CD4-positive, alpha-beta T cell (primary cell): ENCODE measurements at regions not wholly inside any gene's neighbourhood (a gene's known extent, or its start where the extent isn't known, plus 50 kb on each side); places are given as distances from the start of the nearest gene placed in this dataset.

Experiments
- ATAC-seq: fragments of 200-7000 bp; cut with Tn5 transposase; one replicate; pipeline ENCODE4 v1.10.0; 2022; ENCODE audit warnings: mild to moderate bottlenecking; ENCODE audit not compliant: poor library complexity
- CTCF ChIA-PET: fragments of 350-600 bp; sonication (Branson Sonifier 250); formaldehyde crosslinking; loops from one replicate; lab custom pipeline; 2021; ENCODE audit warnings: antibody characterized with exemption, inconsistent platforms; lab: Charles Lee
- POLR2A ChIA-PET: fragments of 350-600 bp; sonication (Branson Sonifier 250); formaldehyde crosslinking; loops from one replicate; lab custom pipeline; 2021; ENCODE audit warnings: antibody characterized with exemption, inconsistent platforms; lab: Charles Lee
- DNase-seq, 14 experiments: peaks; one replicate each; pipeline ENCODE4 v3.0.0-alpha.2; 2013 to 2020; ENCODE audit warnings: mixed read lengths in 2 of 14
- H3K27ac ChIP-seq, 2 donors: one replicate each; pipeline versions ENCODE4 v1.5.1 to v1.7.0; 2013; ENCODE audit warnings: low read length in 2 of 2, low read depth in 1 of 2, mild to moderate bottlenecking in 1 of 2
- H3K27me3 ChIP-seq, 2 experiments: 1 replicate in 1 of 2; 2 replicates in 1 of 2; pipeline versions ENCODE4 v1.6.1 to v1.7.0; 2013; ENCODE audit warnings: low read length in 2 of 2, control low read depth in 1 of 2, mild to moderate bottlenecking in 1 of 2, moderate library complexity in 1 of 2; ENCODE audit not compliant: insufficient read depth in 2 of 2, control insufficient read depth in 1 of 2
- H3K36me3 ChIP-seq: one replicate; pipeline ENCODE4 v1.6.1; 2013; ENCODE audit warnings: low read length, control low read depth; ENCODE audit not compliant: insufficient read depth
- H3K4me1 ChIP-seq: one replicate; pipeline ENCODE4 v1.6.1; 2013; ENCODE audit warnings: low read length, control low read depth; ENCODE audit not compliant: insufficient read depth
- H3K4me3 ChIP-seq: one replicate; pipeline ENCODE4 v1.5.1; 2013; ENCODE audit warnings: mild to moderate bottlenecking, low read length, moderate library complexity
- H3K9me3 ChIP-seq, 2 experiments: 1 replicate in 1 of 2; 2 replicates in 1 of 2; pipeline versions ENCODE4 v1.6.1 to v1.7.0; 2013; ENCODE audit warnings: low read length in 2 of 2, mild to moderate bottlenecking in 2 of 2, control low read depth in 1 of 2, moderate library complexity in 1 of 2; ENCODE audit not compliant: control insufficient read depth in 1 of 2, insufficient read depth in 1 of 2
- H3K27ac Mint-ChIP-seq: one replicate; pipeline ENCODE4 v1.8.0; 2020; ENCODE audit warnings: mixed read lengths
- H3K27me3 Mint-ChIP-seq: one replicate; pipeline ENCODE4 v1.8.0; 2021; ENCODE audit warnings: mixed read lengths
- H3K36me3 Mint-ChIP-seq: one replicate; pipeline ENCODE4 v1.8.0; 2021; ENCODE audit warnings: low read depth, mixed read lengths
- H3K4me1 Mint-ChIP-seq: one replicate; pipeline ENCODE4 v1.8.0; 2021; ENCODE audit warnings: low read depth, mixed read lengths
- H3K4me3 Mint-ChIP-seq: one replicate; pipeline ENCODE4 v1.8.0; 2020; ENCODE audit warnings: mild to moderate bottlenecking, mixed read lengths
- H3K9me3 Mint-ChIP-seq: one replicate; pipeline ENCODE4 v1.8.0; 2020; ENCODE audit warnings: mixed read lengths
- intact Hi-C, 2 experiments: fragments of 100-400 bp; cut with DNase I in 1 of 2; cut with micrococcal nuclease in 1 of 2; formaldehyde crosslinking; loops; one replicate each; pipeline versions ENCODE4 v1.15.1 to v1.9.0; 2023 to 2025; cut with DNase I, micrococcal nuclease
- TF ChIP-seq, protein P1 (sequence below): fragments of 200-600 bp; IDR thresholded peaks from one replicate; pipeline ENCODE4 v1.8.0; 2022; ENCODE audit warnings: antibody characterized with exemption, mild to moderate bottlenecking

DNA sequence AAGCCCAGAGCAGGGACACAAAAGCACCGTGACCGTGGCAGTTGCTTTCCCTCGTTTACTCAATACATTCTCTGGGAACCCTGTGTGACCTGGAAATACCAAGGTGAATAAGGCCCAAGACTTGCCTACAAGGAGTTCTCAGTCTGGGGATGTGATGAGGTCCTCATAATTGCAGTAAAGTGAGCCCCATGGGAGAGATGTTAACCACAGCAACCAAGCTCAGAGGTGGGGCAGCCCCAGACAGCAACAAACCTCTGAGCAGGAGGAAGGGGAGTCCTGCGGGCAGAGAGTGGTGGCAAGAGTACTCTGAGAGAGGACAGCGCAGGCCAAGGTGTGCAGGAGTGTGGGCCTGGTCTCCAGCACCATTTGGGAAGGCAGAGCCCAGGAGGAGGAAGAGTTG is 91.6 kb downstream of the TTC32 start:
- H3K36me3 Mint-ChIP-seq = no peaks in the 10 kb centered on the region
- no peak overlapping the region for H3K27ac Mint-ChIP-seq
- Histone ChIP-seq H3K9me3 (no peaks in the 10 kb centered on the region), H3K4me3 (no peak overlapping the region), H3K36me3 (no peaks in the 10 kb centered on the region), H3K27ac (no peak overlapping the region), H3K27me3 (no peaks in the 10 kb centered on the region), H3K4me1 (no peaks in the 10 kb centered on the region)
- intact Hi-C loops = no loop called here
- no peaks in the 10 kb centered on the region for H3K9me3 Mint-ChIP-seq
- DNase-seq = no peak
- H3K4me3 Mint-ChIP-seq = no peak overlapping the region
- ChIA-PET POLR2A (no interaction called here), CTCF (no interaction called here)
- TF ChIP-seq, protein P1, sequence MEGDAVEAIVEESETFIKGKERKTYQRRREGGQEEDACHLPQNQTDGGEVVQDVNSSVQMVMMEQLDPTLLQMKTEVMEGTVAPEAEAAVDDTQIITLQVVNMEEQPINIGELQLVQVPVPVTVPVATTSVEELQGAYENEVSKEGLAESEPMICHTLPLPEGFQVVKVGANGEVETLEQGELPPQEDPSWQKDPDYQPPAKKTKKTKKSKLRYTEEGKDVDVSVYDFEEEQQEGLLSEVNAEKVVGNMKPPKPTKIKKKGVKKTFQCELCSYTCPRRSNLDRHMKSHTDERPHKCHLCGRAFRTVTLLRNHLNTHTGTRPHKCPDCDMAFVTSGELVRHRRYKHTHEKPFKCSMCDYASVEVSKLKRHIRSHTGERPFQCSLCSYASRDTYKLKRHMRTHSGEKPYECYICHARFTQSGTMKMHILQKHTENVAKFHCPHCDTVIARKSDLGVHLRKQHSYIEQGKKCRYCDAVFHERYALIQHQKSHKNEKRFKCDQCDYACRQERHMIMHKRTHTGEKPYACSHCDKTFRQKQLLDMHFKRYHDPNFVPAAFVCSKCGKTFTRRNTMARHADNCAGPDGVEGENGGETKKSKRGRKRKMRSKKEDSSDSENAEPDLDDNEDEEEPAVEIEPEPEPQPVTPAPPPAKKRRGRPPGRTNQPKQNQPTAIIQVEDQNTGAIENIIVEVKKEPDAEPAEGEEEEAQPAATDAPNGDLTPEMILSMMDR = no peak
- H3K27me3 Mint-ChIP-seq = no peaks in the 10 kb centered on the region
- no peak for ATAC-seq
- no peaks in the 10 kb centered on the region for H3K4me1 Mint-ChIP-seq

DNA sequence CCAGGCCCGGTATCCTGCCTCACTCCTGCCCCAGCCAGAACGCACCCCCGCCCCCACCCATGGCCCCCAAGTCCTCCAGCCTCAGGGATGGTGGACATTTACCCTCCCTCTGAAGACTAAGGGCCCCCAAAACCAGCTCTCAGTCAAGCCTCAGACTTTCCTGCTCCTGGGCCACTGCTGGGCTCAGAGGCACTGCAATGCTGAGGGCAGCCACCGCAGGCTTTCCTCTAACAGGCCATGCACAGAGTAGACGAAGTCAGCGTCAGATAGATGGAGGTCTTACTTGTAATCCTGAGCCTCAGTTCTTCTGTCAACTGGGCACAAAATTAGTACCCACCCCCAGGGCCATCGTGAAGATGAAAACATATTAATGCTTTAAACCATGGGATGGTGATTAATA is 92.6 kb downstream of the TTC32 start:
- no peak overlapping the region for H3K27ac ChIP-seq
- no peaks in the 10 kb centered on the region for H3K4me1 Mint-ChIP-seq
- H3K4me1 ChIP-seq = no peaks in the 10 kb centered on the region
- H3K36me3 ChIP-seq = no peaks in the 10 kb centered on the region
- H3K4me3 ChIP-seq = no peak overlapping the region
- CTCF ChIA-PET = no interaction called here
- DNase-seq = no peak
- H3K27me3 Mint-ChIP-seq = no peaks in the 10 kb centered on the region
- H3K9me3 Mint-ChIP-seq = no peaks in the 10 kb centered on the region
- TF ChIP-seq, protein P1 = no peak
- no peaks in the 10 kb centered on the region for H3K36me3 Mint-ChIP-seq
- POLR2A ChIA-PET = no interaction called here
- no peak overlapping the region for H3K27ac Mint-ChIP-seq
- intact Hi-C loops = no loop called here
- no peak overlapping the region for H3K4me3 Mint-ChIP-seq
- no peak for ATAC-seq
- no peaks in the 10 kb centered on the region for H3K27me3 ChIP-seq
- H3K9me3 ChIP-seq = no peaks in the 10 kb centered on the region

DNA sequence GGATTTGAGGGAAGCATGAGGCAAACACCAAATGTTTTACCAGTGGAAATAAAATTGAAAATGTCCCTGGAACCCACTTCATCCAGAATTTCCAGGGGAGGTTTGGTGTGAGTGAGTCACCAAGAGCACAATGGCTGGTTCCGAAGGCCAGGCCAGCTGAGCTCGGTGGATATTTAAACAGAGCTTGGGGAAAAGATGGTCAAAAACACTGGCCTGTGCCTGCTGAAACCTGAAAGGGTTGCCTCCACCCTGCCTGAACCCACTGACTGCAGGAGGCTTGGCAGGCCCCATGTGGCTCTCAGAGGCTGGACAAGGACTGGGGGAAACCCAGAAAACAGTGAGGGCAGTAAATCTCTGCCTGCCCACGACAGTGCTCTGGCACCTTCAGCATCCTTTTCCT is 93.9 kb downstream of the TTC32 start:
- no peaks in the 10 kb centered on the region for H3K36me3 Mint-ChIP-seq
- no peaks in the 10 kb centered on the region for H3K4me1 ChIP-seq
- H3K36me3 ChIP-seq = no peaks in the 10 kb centered on the region
- ChIA-PET CTCF (interaction anchor here (0.6 kb wide), 1 partner anchor 22 kb away, joined by 3 read pairs; no protein-coding TSS in a partner anchor), POLR2A (no interaction called here)
- no peaks in the 10 kb centered on the region for H3K9me3 ChIP-seq
- no peaks in the 10 kb centered on the region for H3K27me3 ChIP-seq
- H3K4me3 Mint-ChIP-seq = no peak overlapping the region
- no peak overlapping the region for H3K4me3 ChIP-seq
- no peak for DNase-seq
- TF ChIP-seq, protein P1 = no peak
- no peaks in the 10 kb centered on the region for H3K27me3 Mint-ChIP-seq
- no peak overlapping the region for H3K27ac Mint-ChIP-seq
- no peak overlapping the region for H3K27ac ChIP-seq
- ATAC-seq = no peak
- no peaks in the 10 kb centered on the region for H3K4me1 Mint-ChIP-seq
- H3K9me3 Mint-ChIP-seq = no peaks in the 10 kb centered on the region
- intact Hi-C loops = no loop called here
